ENCODE measurements at regions not wholly inside any gene's neighbourhood (a gene's known extent, or its start where the extent isn't known, plus 50 kb on each side); places are given as distances from the start of the nearest gene placed in this dataset.

DNA sequence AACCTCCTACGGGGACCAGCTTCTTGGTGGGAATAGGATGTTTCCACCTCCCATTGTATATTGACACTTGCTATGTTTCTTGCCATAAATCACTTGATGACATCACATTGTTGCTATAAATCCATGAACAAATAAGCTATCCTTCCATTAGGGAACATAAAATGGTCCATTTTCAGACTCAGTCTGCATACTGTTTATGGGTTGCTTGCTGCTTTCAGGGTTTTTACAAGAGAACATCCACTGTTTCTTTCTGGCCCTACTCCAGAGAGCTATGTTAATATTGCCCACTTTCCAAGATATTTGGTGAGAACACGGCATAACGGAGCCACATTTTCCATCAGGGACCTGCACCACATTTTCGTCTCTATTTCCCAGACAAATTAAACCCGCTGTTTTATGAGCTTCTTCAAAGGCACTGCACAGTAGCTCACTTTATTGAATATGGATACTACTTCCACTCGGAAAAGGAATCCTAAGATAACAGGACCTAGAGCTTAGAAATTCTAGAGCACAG lies 800.2 kb downstream of the KCNJ2 start:
- TF ChIP-seq, protein P1, sequence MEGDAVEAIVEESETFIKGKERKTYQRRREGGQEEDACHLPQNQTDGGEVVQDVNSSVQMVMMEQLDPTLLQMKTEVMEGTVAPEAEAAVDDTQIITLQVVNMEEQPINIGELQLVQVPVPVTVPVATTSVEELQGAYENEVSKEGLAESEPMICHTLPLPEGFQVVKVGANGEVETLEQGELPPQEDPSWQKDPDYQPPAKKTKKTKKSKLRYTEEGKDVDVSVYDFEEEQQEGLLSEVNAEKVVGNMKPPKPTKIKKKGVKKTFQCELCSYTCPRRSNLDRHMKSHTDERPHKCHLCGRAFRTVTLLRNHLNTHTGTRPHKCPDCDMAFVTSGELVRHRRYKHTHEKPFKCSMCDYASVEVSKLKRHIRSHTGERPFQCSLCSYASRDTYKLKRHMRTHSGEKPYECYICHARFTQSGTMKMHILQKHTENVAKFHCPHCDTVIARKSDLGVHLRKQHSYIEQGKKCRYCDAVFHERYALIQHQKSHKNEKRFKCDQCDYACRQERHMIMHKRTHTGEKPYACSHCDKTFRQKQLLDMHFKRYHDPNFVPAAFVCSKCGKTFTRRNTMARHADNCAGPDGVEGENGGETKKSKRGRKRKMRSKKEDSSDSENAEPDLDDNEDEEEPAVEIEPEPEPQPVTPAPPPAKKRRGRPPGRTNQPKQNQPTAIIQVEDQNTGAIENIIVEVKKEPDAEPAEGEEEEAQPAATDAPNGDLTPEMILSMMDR (IDR thresholded peaks at IDR 0.05) = no peak
- TF ChIP-seq POLR2AphosphoS5 (IDR thresholded peaks at IDR 0.05) (no peak), POLR2A (IDR thresholded peaks at IDR 0.05) (no peak)
